Hepatocyte (in vitro differentiated cells): ENCODE measurements at regions not wholly inside any gene's neighbourhood (a gene's known extent, or its start where the extent isn't known, plus 50 kb on each side); places are given as distances from the start of the nearest gene placed in this dataset.

Experiments used
- EZH2 ChIP-seq: fragments of 200-600 bp; sonication (generic); IDR thresholded peaks from 2 replicates; pipeline ENCODE4 v1.6.1; 2016; ENCODE audit warnings: antibody characterized with exemption, mild to moderate bottlenecking, borderline replicate concordance
- TF ChIP-seq, protein P1 (sequence below): fragments of 200-600 bp; sonication (generic); IDR thresholded peaks from 2 replicates; pipeline ENCODE4 v1.5.1; 2016; ENCODE audit warnings: antibody characterized with exemption, mild to moderate bottlenecking; ENCODE audit not compliant: poor library complexity

DNA sequence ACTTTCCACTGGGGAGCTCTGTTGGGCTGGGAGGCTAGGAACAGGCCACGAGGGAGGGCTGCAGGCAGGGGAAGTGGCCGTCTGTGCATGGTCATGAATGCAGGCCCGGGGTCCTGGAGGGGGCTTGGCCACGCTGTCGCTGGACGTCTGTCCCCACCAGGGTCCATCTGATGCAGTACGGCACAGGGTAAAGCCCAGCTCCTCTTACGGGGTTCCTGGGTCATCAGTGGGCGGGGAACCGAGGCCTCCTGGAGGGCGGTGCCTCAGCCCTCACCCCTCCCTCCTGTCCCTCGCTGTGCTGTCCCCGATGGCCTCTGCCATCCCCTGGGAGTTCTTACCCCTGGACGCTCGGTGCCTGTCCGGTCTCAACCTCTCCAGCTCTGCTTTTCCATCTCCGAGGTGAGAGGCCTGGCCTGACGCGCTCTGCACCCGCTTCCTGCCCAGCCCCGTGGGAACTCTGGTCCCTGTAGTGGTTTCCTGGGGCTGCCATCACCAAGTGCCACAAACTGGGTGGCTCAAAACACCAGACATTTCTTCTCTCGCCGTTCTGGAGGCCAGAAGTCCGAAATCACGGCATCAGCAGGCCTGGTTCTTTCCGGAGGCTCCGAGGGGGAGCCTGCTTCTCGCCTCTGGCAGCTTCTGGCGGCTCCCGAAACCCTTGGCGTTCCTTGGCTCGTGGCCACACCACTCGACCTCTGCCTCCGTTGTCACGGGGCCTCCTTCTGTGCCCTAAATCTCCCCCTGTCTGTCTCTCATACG, 182.8 kb downstream of the SEC14L1 start:
- TF ChIP-seq, protein P1, sequence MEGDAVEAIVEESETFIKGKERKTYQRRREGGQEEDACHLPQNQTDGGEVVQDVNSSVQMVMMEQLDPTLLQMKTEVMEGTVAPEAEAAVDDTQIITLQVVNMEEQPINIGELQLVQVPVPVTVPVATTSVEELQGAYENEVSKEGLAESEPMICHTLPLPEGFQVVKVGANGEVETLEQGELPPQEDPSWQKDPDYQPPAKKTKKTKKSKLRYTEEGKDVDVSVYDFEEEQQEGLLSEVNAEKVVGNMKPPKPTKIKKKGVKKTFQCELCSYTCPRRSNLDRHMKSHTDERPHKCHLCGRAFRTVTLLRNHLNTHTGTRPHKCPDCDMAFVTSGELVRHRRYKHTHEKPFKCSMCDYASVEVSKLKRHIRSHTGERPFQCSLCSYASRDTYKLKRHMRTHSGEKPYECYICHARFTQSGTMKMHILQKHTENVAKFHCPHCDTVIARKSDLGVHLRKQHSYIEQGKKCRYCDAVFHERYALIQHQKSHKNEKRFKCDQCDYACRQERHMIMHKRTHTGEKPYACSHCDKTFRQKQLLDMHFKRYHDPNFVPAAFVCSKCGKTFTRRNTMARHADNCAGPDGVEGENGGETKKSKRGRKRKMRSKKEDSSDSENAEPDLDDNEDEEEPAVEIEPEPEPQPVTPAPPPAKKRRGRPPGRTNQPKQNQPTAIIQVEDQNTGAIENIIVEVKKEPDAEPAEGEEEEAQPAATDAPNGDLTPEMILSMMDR = no peak
- no peak for TF ChIP-seq EZH2
